K562 (cell line): ENCODE measurements at regions not wholly inside any gene's neighbourhood (a gene's known extent, or its start where the extent isn't known, plus 50 kb on each side); places are given as distances from the start of the nearest gene placed in this dataset.

Source experiments
- ATAC-seq: fragments of 200-7000 bp; cut with Tn5 transposase; 3 replicates; pipeline ENCODE4 v1.9.1; 2020; ENCODE audit warnings: moderate library complexity
- BruUV-seq: library from RNA; stranded (reverse); fragments of 400-500 nt; replicated peaks from 2 replicates; lab custom pipeline; 2021; lab: Mats Ljungman, UMichigan
- CTCF ChIA-PET: fragments of 300-600 bp; formaldehyde crosslinking; extraction: SDS; loops from one replicate; lab custom pipeline; 2021; ENCODE audit warnings: low intra/inter-chr PET ratio; lab: Yijun Ruan, JAX
- POLR2A ChIA-PET: fragments of 300-600, 350-650 bp; sonication (Branson Sonifier 250); formaldehyde crosslinking; extraction: SDS; loops from one replicate; lab custom pipeline; 2021; ENCODE audit warnings: antibody characterized with exemption, inconsistent platforms; lab: Yijun Ruan, JAX
- DNase-seq, 4 experiments: peaks; one replicate each; pipeline versions ENCODE4 v3.0.0 to v3.0.0-alpha.2; 2011 to 2018; ENCODE audit warnings: low spot score in 3 of 4, mixed read lengths in 3 of 4; ENCODE audit errors: extremely low read depth in 1 of 4
- FAIRE-seq: peaks from 2 replicates; lab custom pipeline; 2011; peaks lifted over from hg19 to GRCh38; lab: Jason Lieb, UNC
- H2AFZ ChIP-seq: 2 replicates; pipeline ENCODE4 v1.6.0; 2011; ENCODE audit warnings: low read depth, low read length, control low read depth, inconsistent platforms
- H3K27ac ChIP-seq: fragments of 200-600 bp; 3 replicates; pipeline ENCODE4 v1.8.0; 2011; ENCODE audit warnings: low read depth, mild to moderate bottlenecking, control low read depth, inconsistent platforms, low read length, moderate library complexity, mixed read lengths; ENCODE audit errors: extremely low read depth
- H3K27me3 ChIP-seq, 2 experiments: fragments of 300-600 bp in 1 of 2; 2 replicates in 1 of 2; 3 replicates in 1 of 2; pipeline versions ENCODE4 v1.6.0 to v1.8.0; 2011; ENCODE audit warnings: inconsistent platforms in 2 of 2, low read length in 2 of 2, mild to moderate bottlenecking in 1 of 2, mixed read lengths in 1 of 2, moderate library complexity in 1 of 2; ENCODE audit not compliant: control insufficient read depth in 2 of 2, insufficient read depth in 2 of 2
- H3K36me3 ChIP-seq: fragments of 300-600 bp; 3 replicates; pipeline ENCODE4 v1.8.0; 2011; ENCODE audit warnings: mild to moderate bottlenecking, low read length, inconsistent platforms; ENCODE audit not compliant: control insufficient read depth, insufficient read depth
- H3K4me1 ChIP-seq, 2 experiments: fragments of 200-600 bp in 1 of 2; replicated peaks in 1 of 2; 2 replicates in 1 of 2; 3 replicates in 1 of 2; pipeline versions ENCODE4 v1.5.1 to v1.8.0; 2011; ENCODE audit warnings: inconsistent platforms in 2 of 2, low read length in 2 of 2, mild to moderate bottlenecking in 1 of 2, mixed read lengths in 1 of 2, moderate library complexity in 1 of 2; ENCODE audit not compliant: control insufficient read depth in 2 of 2, insufficient read depth in 2 of 2
- H3K4me2 ChIP-seq: 2 replicates; pipeline ENCODE4 v1.6.1; 2011; ENCODE audit warnings: low read length, control low read depth, inconsistent platforms, mixed read lengths; ENCODE audit not compliant: insufficient read depth
- H3K4me3 ChIP-seq: fragments of 200-600 bp; sonication (generic), shearing (Covaris generic); 2 replicates; pipeline ENCODE4 v1.5.1; 2016; ENCODE audit warnings: control low read depth, inconsistent platforms
- H3K79me2 ChIP-seq: fragments of 200-600 bp; 3 replicates; pipeline ENCODE4 v1.8.0; 2011; ENCODE audit warnings: low read length, inconsistent platforms; ENCODE audit not compliant: control insufficient read depth, insufficient read depth
- H3K9ac ChIP-seq, 2 experiments: 2 replicates each; pipeline versions ENCODE4 v1.6.0 to v1.6.1; 2011; ENCODE audit warnings: low read depth in 2 of 2, low read length in 2 of 2, control low read depth in 1 of 2, inconsistent platforms in 1 of 2, mild to moderate bottlenecking in 1 of 2, mixed read lengths in 1 of 2; ENCODE audit not compliant: insufficient read depth in 1 of 2
- H3K9me1 ChIP-seq: one replicate; pipeline ENCODE4 v1.6.0; 2011; ENCODE audit warnings: inconsistent platforms, mild to moderate bottlenecking, low read length, moderate library complexity; ENCODE audit not compliant: control insufficient read depth, insufficient read depth
- H3K9me3 ChIP-seq: replicated peaks from 2 replicates; pipeline ENCODE4 v1.5.1; 2011; ENCODE audit warnings: low read depth, low read length, inconsistent platforms; ENCODE audit not compliant: control insufficient read depth, insufficient read depth
- H4K20me1 ChIP-seq: replicated peaks from 2 replicates; pipeline ENCODE4 v1.6.1; 2011; ENCODE audit warnings: low read length, inconsistent platforms, mixed read lengths; ENCODE audit not compliant: control insufficient read depth, insufficient read depth
- MEIS2 ChIP-seq: fragments of 450-650 bp; IDR thresholded peaks from 2 replicates; pipeline ENCODE4 v1.6.1; 2014; ENCODE audit warnings: mild to moderate bottlenecking; ENCODE audit not compliant: partially characterized antibody
- NFYB ChIP-seq: IDR thresholded peaks from 2 replicates; pipeline ENCODE4 v1.6.1; 2011; ENCODE audit warnings: mild to moderate bottlenecking, moderate library complexity; ENCODE audit not compliant: insufficient read length; ENCODE audit errors: extremely low read depth
- U2AF1 ChIP-seq: fragments of 200-400 bp; formaldehyde crosslinking; optimal IDR thresholded peaks from 2 replicates; pipeline ENCODE3; 2017; ENCODE audit warnings: mild to moderate bottlenecking, low read depth, low read length, moderate library complexity
- ZFPM2 ChIP-seq: fragments of 250-450 bp; sonication (Bioruptor Pico); IDR thresholded peaks from 2 replicates; pipeline ENCODE4 v1.5.1; 2022; ENCODE audit warnings: mild to moderate bottlenecking
- WGBS: fragments of 100-300 bp; shearing (Covaris generic); methylation state at CpG from one replicate; pipeline ENCODE4 v1.1.6; 2016; ENCODE audit warnings: low coverage, mixed read lengths; ENCODE audit not compliant: insufficient coverage; ENCODE audit errors: missing lambda C conversion rate; 5-methylcytosine and 5-hydroxymethylcytosine counted together
- in situ Hi-C: fragments of 300-500 bp; cut with MboI; formaldehyde crosslinking; loops from 4 replicates; pipeline ENCODE4 v1.15.0; 2018; ENCODE audit warnings: inconsistent platforms, mixed read lengths
- intact Hi-C: fragments of 100-400 bp; cut with micrococcal nuclease; formaldehyde crosslinking; loops from 2 replicates; pipeline ENCODE4 v1.14.2; 2022
- TF ChIP-seq, protein P1 (sequence below): fragments of 250-450 bp; sonication (Bioruptor Pico); IDR thresholded peaks from 2 replicates; pipeline ENCODE4 v1.8.0; 2021; ENCODE audit warnings: mild to moderate bottlenecking, moderate library complexity
- TF ChIP-seq, protein P2 (sequence below): sonication (generic); formaldehyde crosslinking; IDR thresholded peaks from 2 replicates; pipeline ENCODE4 v1.8.0; 2022; ENCODE audit warnings: mild to moderate bottlenecking, low read depth, missing genetic modification reagents

DNA sequence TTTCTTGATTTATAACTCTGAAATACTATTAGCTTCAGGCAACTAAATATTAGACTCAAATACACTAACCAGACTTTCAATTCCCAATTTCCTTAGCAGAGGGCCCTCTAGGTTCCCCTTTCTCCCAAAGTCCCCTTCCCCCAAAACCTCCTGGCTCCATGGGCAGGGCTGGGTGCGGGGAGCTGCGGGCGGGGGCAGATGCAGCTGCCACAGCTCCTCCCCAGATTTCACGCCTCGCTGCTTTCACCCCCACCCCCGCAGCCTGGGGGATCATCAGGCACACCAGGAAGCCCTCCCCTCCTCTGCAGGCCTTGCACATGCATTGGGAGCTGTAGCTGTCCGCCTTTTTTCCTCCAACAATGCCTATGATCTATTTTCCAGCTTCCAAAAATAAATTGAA, 82.8 kb upstream of the SPATA31C2 start (continued):
- TF ChIP-seq, protein P1, sequence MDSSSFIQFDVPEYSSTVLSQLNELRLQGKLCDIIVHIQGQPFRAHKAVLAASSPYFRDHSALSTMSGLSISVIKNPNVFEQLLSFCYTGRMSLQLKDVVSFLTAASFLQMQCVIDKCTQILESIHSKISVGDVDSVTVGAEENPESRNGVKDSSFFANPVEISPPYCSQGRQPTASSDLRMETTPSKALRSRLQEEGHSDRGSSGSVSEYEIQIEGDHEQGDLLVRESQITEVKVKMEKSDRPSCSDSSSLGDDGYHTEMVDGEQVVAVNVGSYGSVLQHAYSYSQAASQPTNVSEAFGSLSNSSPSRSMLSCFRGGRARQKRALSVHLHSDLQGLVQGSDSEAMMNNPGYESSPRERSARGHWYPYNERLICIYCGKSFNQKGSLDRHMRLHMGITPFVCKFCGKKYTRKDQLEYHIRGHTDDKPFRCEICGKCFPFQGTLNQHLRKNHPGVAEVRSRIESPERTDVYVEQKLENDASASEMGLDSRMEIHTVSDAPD: no peak
- no peak for TF ChIP-seq MEIS2

DNA sequence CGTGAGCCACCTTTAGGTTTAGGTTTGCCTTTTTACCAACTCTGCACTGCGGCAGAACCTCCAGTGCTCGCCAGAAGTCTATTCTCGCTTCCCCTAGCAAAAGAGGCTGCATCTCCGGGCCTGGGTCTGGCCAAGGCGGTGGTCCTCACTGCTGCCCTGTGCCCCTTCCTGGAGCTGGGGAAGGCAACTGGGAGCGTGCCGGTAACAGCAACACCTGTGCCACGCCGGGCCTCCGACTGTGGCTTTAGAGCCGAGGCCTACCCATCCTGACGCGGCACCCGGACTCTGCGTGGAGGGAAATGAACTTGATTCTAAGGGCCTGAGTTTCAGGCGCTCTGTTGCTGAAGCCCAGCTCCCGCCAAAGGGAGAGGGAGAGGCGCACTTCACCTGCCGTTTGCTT, 82.4 kb upstream of the SPATA31C2 start:
- Histone ChIP-seq H4K20me1 (no peaks in the 10 kb centered on the region), H3K9me1 (no peaks in the 10 kb centered on the region), H3K36me3 (no peaks in the 10 kb centered on the region), H3K9ac (no peak overlapping the region), H3K27me3 (peaks cover 0 to 27% of the 10 kb centered on the region in 2 experiments; a peak in 3 of 5 replicates), H3K4me1 (no peaks in the 10 kb centered on the region; a peak in 1 of 5 replicates), H3K4me3 (no peak overlapping the region), H3K4me2 (no peak overlapping the region), H3K27ac (no peak overlapping the region), H3K79me2 (no peaks in the 10 kb centered on the region), H2AFZ (no peak overlapping the region), H3K9me3 (no peaks in the 10 kb centered on the region)
- intact Hi-C loops: no loop called here
- ATAC-seq (no peak), DNase-seq (no peak), FAIRE-seq (no peak)
- POLR2A ChIA-PET: no interaction called here
- CTCF ChIA-PET: no interaction called here
- no TSS peak for BruUV-seq
- in situ Hi-C loops: no loop called here
- TF ChIP-seq NFYB (no peak), U2AF1 (no peak), ZFPM2 (CRISPR knock-in tag) (no peak)
- TF ChIP-seq, protein P2, sequence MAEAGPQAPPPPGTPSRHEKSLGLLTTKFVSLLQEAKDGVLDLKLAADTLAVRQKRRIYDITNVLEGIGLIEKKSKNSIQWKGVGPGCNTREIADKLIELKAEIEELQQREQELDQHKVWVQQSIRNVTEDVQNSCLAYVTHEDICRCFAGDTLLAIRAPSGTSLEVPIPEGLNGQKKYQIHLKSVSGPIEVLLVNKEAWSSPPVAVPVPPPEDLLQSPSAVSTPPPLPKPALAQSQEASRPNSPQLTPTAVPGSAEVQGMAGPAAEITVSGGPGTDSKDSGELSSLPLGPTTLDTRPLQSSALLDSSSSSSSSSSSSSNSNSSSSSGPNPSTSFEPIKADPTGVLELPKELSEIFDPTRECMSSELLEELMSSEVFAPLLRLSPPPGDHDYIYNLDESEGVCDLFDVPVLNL (CRISPR knock-in tag): no peak
- WGBS: under 1% methylated on average over 14 of the region's 20 CpGs
